ENCODE measurements at regions not wholly inside any gene's neighbourhood (a gene's known extent, or its start where the extent isn't known, plus 50 kb on each side); places are given as distances from the start of the nearest gene placed in this dataset.

- TF ChIP-seq POLR2A (IDR thresholded peaks at IDR 0.05; ENCODE audit: low read depth, low read length) (no peak), POLR2AphosphoS5 (IDR thresholded peaks at IDR 0.05; ENCODE audit: low read depth, low read length) (no peak), SPI1 (IDR thresholded peaks at IDR 0.05; ENCODE audit: low read depth, low read length) (no peak), TAF1 (IDR thresholded peaks at IDR 0.05; ENCODE audit: low read depth, low read length) (no peak)
Measured at GRCh38 chr3:82824491-82824890, 1063.0 kb upstream of the GBE1 start.

Measured in GM12891 (cell line).